GM15510 (cell line): ENCODE measurements at regions not wholly inside any gene's neighbourhood (a gene's known extent, or its start where the extent isn't known, plus 50 kb on each side); places are given as distances from the start of the nearest gene placed in this dataset.

Experiments used
- POLR2A ChIP-seq: IDR thresholded peaks from 3 replicates; pipeline ENCODE4 v1.6.1; 2011; ENCODE audit warnings: borderline replicate concordance; ENCODE audit not compliant: insufficient read length; ENCODE audit errors: extremely low read depth

DNA sequence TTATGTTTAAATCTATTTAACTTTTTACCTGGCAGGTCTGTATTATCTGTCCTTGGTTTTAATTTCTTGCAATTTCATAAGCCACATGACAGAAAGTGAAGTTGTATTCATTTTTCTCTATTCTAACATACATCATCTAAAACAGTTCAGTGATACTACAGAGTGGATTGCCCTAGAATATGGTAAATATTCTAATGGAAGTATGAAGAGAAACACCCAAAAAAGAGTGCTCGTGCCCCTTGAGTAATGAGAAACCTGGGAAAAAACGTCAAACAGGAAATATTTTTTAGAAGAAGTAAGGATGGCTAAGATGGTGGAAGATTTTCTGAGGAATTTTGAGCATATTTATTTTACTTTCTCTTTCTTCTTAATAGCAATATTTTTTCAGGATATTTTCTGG is 261.1 kb upstream of the CBLB start:
- no peak for TF ChIP-seq POLR2A

- no peak for TF ChIP-seq POLR2A
These were observed 261.8 kb upstream of the CBLB start for GRCh38 chr3:106130384-106131198.

DNA sequence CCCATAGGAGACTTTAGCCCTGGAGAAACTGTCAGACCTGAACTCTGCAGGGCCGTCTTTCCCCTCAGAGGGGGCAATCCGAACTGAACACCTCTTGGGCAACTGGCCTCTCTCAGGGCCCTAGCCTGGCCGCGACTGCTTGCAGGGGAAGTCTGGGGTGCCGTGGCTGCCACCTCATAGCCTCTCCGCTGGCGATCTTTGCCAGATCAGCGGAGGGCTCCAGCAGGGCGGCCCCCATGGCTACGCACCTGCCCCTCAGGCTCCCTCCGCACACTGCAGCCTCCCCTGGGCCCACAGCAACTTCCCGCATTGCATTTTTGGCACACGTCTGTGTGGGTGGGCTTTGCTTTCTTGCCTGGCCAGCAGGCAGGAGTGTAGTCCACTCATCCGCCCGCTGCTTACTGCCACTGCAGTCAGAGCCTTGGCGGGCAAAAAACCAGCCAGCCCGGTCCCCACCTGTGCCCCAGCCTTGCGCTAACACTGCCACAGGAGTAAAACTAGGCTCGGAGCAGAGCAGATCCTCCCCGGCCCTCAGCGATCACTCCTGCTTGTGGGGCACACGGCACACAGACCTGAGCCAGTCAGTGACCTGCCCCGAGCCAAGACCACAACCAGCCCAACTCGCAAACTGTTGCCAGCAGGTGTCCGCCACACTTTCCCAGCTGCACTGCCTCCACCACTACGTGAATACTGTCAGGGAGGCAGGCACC is 266.8 kb upstream of the CBLB start:
- TF ChIP-seq POLR2A, result no peak

DNA sequence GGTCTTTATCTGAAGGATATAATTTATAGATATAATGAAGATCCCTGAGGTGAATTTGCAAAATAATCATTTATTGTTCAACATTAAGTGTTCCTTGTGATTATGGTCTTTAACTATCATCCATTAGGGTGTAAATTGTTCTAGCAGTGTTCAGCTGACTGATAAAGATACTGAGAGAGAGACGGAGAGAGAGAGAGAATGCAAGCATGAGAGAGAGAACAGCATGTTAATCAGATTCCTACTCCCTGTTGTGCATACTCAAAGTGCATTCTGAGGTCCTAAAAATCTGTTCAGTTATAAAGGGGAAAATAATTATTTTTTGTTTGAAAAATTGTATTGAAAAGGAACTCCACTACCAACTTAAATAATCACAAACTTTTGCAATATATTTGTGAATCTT is 271.0 kb upstream of the CBLB start:
- TF ChIP-seq POLR2A, result no peak

DNA sequence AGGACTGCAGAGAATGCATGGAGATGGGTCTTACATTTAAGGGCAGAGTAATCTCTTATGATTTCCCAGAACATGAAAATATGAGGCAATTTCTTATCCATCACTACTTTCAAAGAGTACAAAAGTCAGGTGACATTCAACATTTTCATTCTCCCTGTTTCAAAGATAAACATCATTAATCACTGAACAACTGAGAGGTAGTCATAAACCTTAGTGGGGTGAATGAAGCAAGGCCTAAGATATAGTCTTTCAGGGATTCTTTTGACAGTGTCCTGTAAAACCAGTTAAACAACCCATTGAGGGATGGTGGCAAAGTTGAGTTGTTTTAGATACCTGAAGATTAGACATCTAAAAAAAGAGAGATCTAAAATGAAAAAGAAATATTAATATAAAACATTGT is 271.6 kb upstream of the CBLB start:
- TF ChIP-seq POLR2A, result no peak

DNA sequence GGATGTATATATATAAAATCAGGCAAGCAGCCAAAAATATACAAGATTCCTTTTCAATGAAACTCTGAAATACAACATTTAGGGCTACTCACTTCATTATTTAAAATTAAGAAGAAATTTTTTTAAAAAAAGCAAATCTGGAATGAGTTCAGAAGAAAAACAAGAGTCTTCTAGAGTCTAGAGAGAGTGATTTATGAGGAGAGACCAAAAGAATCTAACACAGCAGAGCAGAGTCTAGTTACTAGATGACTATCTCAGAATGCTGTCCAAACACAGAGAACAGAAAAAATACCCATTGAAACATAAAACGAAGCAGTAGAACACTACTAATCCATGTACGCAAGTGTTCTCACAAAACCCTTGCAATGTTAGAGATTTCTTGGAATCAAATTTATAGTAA is 275.2 kb upstream of the CBLB start:
- TF ChIP-seq POLR2A, result no peak

DNA sequence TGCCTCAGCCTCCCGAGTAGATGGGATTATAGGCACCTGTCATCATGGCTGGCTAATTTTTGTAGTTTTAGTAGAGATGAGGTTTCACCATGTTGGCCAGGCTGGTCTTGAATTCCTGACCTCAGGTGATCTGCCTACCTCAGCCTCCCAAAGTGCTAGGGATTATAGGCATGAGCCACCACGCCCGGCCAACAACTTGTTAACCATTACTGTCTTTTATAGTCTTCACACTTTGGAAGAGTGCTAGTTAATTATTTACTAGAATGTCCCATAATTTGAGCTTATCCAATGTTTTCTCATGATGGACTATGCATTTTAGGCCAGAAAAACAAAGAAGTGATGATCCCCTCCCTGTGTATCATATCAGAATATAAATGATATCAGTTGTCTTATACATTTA is 288.6 kb upstream of the CBLB start:
- no peak for TF ChIP-seq POLR2A

DNA sequence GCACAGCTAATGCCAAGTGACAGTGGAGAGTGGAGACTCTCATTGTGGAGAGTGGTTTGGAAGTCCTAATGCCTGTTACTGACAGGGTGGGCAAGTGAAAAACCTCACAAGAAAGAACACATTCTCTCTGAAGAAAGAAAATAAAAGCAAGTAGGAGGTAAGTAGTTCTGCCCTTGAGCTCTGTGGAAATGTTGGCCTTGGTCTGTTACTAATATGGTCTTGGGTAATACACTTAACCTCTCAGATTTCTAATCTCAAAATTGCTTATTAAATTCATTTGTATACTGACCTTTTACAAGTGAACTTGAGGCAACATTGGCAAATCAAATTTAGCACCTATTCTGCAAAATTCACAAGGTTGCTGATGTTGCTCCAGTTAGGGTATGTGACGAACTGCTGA is 291.6 kb upstream of the CBLB start:
- no peak for TF ChIP-seq POLR2A

DNA sequence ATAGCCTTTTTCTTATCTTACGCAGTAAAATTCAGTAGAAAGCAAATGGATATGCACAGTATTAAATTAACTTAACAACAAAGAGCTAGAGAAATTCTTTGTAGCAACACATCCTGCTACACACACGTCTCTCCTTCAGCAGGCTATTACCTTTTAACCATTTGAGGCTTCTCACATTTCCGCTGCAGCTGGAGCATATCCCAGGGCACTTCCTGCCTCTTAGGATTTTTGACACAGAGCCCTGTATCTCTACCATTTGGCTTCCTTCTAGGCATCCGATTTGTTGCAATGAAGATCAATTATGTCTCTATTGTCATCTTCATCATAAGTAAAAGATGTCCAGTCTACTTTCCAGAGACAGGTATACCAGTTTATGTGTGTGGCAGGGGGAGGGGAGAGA is 292.4 kb upstream of the CBLB start:
- TF ChIP-seq POLR2A, result no peak

- no peak for TF ChIP-seq POLR2A
These were observed 298.9 kb upstream of the CBLB start for GRCh38 chr3:106167728-106168127.

DNA sequence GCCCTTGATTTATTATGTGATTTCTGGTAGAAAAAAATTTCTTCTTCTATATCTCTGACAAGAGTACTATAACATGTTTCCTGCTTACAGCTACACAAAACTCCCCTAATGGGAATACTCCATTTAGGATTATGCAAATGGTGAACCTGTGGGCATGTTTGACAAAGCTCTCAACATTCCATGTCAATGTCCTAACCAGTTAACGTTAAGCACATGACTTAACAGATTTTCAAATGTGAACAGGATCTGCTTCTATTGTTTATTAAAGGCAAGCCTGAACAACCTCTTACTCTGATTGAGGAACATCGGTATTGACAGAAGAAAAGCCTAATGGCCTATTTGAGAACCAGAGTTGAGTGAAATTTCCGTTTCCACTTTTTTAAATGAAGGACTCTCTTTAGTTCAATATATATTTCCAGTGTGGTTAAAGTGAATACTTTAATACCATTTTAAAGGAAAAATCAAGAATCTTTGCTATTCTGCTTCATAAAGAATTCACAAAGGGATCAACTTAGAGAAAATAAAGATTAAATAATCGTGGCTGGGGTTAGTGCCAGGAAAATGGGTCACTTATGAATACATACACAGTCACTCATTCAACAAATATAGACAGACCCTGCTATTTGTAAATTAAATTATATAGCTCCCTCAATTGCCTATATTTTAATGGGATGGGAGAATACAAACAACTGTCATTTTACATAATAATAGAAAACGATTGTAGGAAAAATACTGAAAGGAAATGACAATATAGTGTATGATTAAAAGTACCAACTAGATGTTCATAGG is 300.3 kb upstream of the CBLB start:
- no peak for TF ChIP-seq POLR2A

- no peak for TF ChIP-seq POLR2A
These were observed 301.8 kb upstream of the CBLB start for GRCh38 chr3:106170636-106171035.

- no peak for TF ChIP-seq POLR2A
These were observed 303.3 kb upstream of the CBLB start for GRCh38 chr3:106172101-106172500.

GRCh38 chr3:106172780-106173179 is 304.0 kb upstream of the CBLB start:
- no peak for TF ChIP-seq POLR2A

GRCh38 chr3:106175276-106175675 is 306.5 kb upstream of the CBLB start:
- no peak for TF ChIP-seq POLR2A
